AG04449 (cell line): ENCODE measurements at regions not wholly inside any gene's neighbourhood (a gene's known extent, or its start where the extent isn't known, plus 50 kb on each side); places are given as distances from the start of the nearest gene placed in this dataset.

ENCODE experiments used
- CTCF ChIA-PET: fragments of 350-600 bp; formaldehyde crosslinking; extraction: SDS; loops from one replicate; lab custom pipeline; 2021; ENCODE audit warnings: antibody characterized with exemption; lab: Yijun Ruan, JAX
- POLR2A ChIA-PET: fragments of 400-600, 350-600 bp; formaldehyde crosslinking; extraction: SDS; loops from one replicate; lab custom pipeline; 2020; ENCODE audit warnings: antibody characterized with exemption, inconsistent platforms; lab: Yijun Ruan, JAX
- DNase-seq: peaks from one replicate; pipeline ENCODE4 v3.0.0-alpha.2; 2010; ENCODE audit warnings: low read depth, low spot score
- H3K4me3 ChIP-seq: 2 replicates; pipeline ENCODE4 v1.5.1; 2011; ENCODE audit warnings: low read depth, mild to moderate bottlenecking, control low read depth, low read length
- CTCF ChIP-seq: IDR thresholded peaks from one replicate; pipeline ENCODE4 v1.5.1; 2011; ENCODE audit warnings: mild to moderate bottlenecking, moderate library complexity, low read length, control low read depth, inconsistent platforms; ENCODE audit not compliant: insufficient read depth; ENCODE audit errors: missing control alignments

- no peak for TF ChIP-seq CTCF
- H3K4me3 ChIP-seq = no peak overlapping the region
- ChIA-PET POLR2A (interaction anchor here (0.6 kb wide), 1 partner anchor 785 kb away, joined by 3 read pairs; no protein-coding TSS in a partner anchor), CTCF (no interaction called here)
- DNase-seq = no peak
Observed at GRCh38 chr4:171719691-171720090, 93.5 kb upstream of the GALNTL6 start.

- ChIA-PET CTCF (no interaction called here), POLR2A (no interaction called here)
- TF ChIP-seq CTCF = no peak
Observed at GRCh38 chr4:171718665-171719064, 94.5 kb upstream of the GALNTL6 start.

GRCh38 chr4:171718069-171718468, 95.1 kb upstream of the GALNTL6 start:
- no peak overlapping the region for H3K4me3 ChIP-seq
- no peak for TF ChIP-seq CTCF
- POLR2A ChIA-PET = no interaction called here
- CTCF ChIA-PET = no interaction called here
- no peak for DNase-seq

More at GRCh38 chr4:171718665-171719064, 94.5 kb upstream of the GALNTL6 start:
- no peak for DNase-seq
- no peak overlapping the region for H3K4me3 ChIP-seq

- no peak overlapping the region for H3K4me3 ChIP-seq
- no peak for DNase-seq
- ChIA-PET CTCF (no interaction called here), POLR2A (no interaction called here)
- no peak for TF ChIP-seq CTCF
Observed at GRCh38 chr4:171717231-171717741, 95.9 kb upstream of the GALNTL6 start.

GRCh38 chr4:171715973-171716372, 97.2 kb upstream of the GALNTL6 start:
- no peak for DNase-seq
- ChIA-PET POLR2A (no interaction called here), CTCF (no interaction called here)
- no peak for TF ChIP-seq CTCF
- no peak overlapping the region for H3K4me3 ChIP-seq

- no peak for DNase-seq
- CTCF ChIA-PET = no interaction called here
- TF ChIP-seq CTCF = no peak
- H3K4me3 ChIP-seq = no peak overlapping the region
- POLR2A ChIA-PET = no interaction called here
Observed at GRCh38 chr4:171714791-171715454, 98.3 kb upstream of the GALNTL6 start.
